Activated T-cell treated with anti-CD3 and anti-CD28 coated beads, Interleukin-2, amount 50 U/mL, for 24 hours (primary cell): ENCODE measurements at regions not wholly inside any gene's neighbourhood (a gene's known extent, or its start where the extent isn't known, plus 50 kb on each side); places are given as distances from the start of the nearest gene placed in this dataset.

ENCODE experiments used
- DNase-seq: peaks from one replicate; pipeline ENCODE4 v3.0.0-alpha.2; 2020
- H3K27ac Mint-ChIP-seq: 2 replicates; pipeline ENCODE4 v1.8.0; 2020; ENCODE audit warnings: mild to moderate bottlenecking, mixed read lengths
- H3K27me3 Mint-ChIP-seq: 2 replicates; pipeline ENCODE4 v1.8.0; 2020; ENCODE audit warnings: mixed read lengths
- H3K36me3 Mint-ChIP-seq: 2 replicates; pipeline ENCODE4 v1.8.0; 2020; ENCODE audit warnings: low read depth, mixed read lengths
- H3K4me1 Mint-ChIP-seq: 2 replicates; pipeline ENCODE4 v1.8.0; 2020; ENCODE audit warnings: low read depth, mixed read lengths
- H3K4me3 Mint-ChIP-seq: 2 replicates; pipeline ENCODE4 v1.8.0; 2020; ENCODE audit warnings: mild to moderate bottlenecking, moderate library complexity, mixed read lengths
- H3K9me3 Mint-ChIP-seq: 2 replicates; pipeline ENCODE4 v1.8.0; 2020; ENCODE audit warnings: mixed read lengths

- no peaks in the 10 kb centered on the region for H3K36me3 Mint-ChIP-seq
- H3K27ac Mint-ChIP-seq, result no peak overlapping the region
- no peak for DNase-seq
- H3K27me3 Mint-ChIP-seq, result peaks cover 7% of the 10 kb centered on the region
- H3K9me3 Mint-ChIP-seq, result no peaks in the 10 kb centered on the region
- H3K4me3 Mint-ChIP-seq, result no peak overlapping the region
- no peaks in the 10 kb centered on the region for H3K4me1 Mint-ChIP-seq
Observed at GRCh38 chr17:79153367-79154130, 78.9 kb downstream of the ENGASE start.

DNA sequence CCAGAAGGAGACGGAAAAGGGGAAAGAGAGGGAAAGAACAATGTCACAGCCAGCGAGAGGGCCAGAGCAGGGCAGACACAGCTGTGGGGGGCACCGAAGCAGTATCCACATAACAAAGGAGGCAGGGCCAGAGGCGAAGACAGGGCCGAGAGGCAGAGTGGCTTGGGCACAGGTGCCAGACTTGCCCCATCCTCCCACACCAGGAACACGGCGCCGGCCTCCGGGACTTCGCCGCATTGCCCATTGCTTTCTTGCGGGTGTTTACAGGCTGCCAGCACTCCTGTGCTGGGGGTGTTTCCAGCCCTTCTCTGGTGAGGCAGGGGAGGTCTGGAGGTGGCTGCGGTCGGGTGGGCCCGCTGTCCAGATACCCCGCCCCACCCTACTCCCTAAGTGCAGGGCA, 78.0 kb downstream of the ENGASE start:
- Mint-ChIP-seq H3K4me1 (no peaks in the 10 kb centered on the region), H3K27ac (no peak overlapping the region), H3K4me3 (no peak overlapping the region), H3K27me3 (peaks cover 7% of the 10 kb centered on the region), H3K36me3 (no peaks in the 10 kb centered on the region), H3K9me3 (no peaks in the 10 kb centered on the region)
- no peak for DNase-seq

GRCh38 chr17:79152110-79152509, 77.5 kb downstream of the ENGASE start:
- Mint-ChIP-seq H3K27ac (no peak overlapping the region), H3K4me3 (no peak overlapping the region), H3K36me3 (no peaks in the 10 kb centered on the region), H3K4me1 (no peaks in the 10 kb centered on the region), H3K9me3 (no peaks in the 10 kb centered on the region), H3K27me3 (peaks cover 7% of the 10 kb centered on the region)
- no peak for DNase-seq

DNA sequence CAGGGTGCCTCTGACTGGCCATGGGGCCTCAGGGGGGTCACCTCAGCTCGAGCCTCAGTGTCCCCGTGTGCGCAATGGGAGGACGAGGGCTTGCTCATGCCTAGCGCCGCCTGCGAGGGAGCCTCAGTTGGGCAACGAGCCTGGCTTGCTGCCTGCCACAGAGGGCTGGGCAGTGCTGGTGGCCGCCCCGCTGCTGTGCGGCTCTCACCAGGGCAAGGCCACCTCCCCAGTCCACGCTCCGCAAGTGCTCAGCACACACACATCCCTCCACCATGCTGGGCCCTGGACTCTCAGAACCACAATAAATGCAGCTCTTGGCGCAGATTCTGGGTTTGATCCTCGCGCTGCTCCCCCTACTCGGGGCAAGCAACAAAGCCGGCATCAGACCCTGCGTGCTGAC, 76.2 kb downstream of the ENGASE start:
- no peaks in the 10 kb centered on the region for H3K36me3 Mint-ChIP-seq
- H3K4me3 Mint-ChIP-seq, result no peak overlapping the region
- H3K9me3 Mint-ChIP-seq, result no peaks in the 10 kb centered on the region
- DNase-seq, result no peak
- peaks cover 7% of the 10 kb centered on the region for H3K27me3 Mint-ChIP-seq
- H3K4me1 Mint-ChIP-seq, result no peaks in the 10 kb centered on the region
- H3K27ac Mint-ChIP-seq, result no peak overlapping the region

DNA sequence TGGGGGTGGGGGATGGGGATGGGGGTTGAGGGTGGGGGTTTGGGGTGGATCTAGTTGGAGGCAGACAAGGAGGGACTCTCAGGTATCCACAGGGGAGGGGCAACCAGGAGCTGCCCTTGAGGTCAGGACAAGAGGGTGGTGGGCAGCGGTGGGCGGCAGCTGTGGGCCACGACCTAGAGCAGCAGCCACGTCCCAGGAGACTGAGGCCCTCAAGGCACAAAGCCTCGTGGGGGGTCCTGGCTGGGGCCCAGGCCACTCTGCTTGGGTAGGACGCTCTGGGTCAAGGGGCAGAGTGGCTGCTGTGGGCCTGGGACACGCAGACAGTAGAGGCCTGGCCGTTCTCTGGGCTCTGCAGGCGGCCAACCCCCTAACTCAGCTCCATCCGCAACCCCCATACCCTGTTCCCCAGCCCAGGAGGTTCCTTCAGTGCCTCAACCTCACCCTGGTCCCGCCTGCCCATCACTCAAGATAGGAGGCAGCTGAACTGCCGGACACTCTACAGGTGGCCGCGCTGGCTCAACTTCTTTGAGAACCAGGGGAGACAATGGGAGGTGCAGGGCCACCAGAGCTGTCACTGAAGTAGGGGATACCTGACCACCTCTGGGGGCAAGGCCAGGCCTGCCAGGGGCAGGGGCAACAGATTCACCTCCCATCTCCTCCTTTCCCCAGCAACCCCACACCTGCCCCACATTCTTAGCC, 75.6 kb downstream of the ENGASE start:
- Mint-ChIP-seq H3K9me3 (no peaks in the 10 kb centered on the region), H3K4me1 (no peaks in the 10 kb centered on the region), H3K27me3 (peaks cover 7% of the 10 kb centered on the region), H3K27ac (no peak overlapping the region), H3K4me3 (no peak overlapping the region), H3K36me3 (no peaks in the 10 kb centered on the region)
- DNase-seq, result no peak

GRCh38 chr17:79148584-79148983, 74.0 kb downstream of the ENGASE start:
- no peak overlapping the region for H3K4me3 Mint-ChIP-seq
- H3K36me3 Mint-ChIP-seq, result no peaks in the 10 kb centered on the region
- H3K9me3 Mint-ChIP-seq, result no peaks in the 10 kb centered on the region
- peaks cover 5% of the 10 kb centered on the region for H3K27me3 Mint-ChIP-seq
- H3K4me1 Mint-ChIP-seq, result no peaks in the 10 kb centered on the region
- H3K27ac Mint-ChIP-seq, result no peak overlapping the region
- DNase-seq, result no peak

GRCh38 chr17:79147746-79148506, 73.3 kb downstream of the ENGASE start:
- DNase-seq, result no peak
- Mint-ChIP-seq H3K4me3 (no peak overlapping the region), H3K36me3 (no peaks in the 10 kb centered on the region), H3K9me3 (no peaks in the 10 kb centered on the region), H3K27ac (no peak overlapping the region), H3K4me1 (no peaks in the 10 kb centered on the region), H3K27me3 (peaks cover 4% of the 10 kb centered on the region)

DNA sequence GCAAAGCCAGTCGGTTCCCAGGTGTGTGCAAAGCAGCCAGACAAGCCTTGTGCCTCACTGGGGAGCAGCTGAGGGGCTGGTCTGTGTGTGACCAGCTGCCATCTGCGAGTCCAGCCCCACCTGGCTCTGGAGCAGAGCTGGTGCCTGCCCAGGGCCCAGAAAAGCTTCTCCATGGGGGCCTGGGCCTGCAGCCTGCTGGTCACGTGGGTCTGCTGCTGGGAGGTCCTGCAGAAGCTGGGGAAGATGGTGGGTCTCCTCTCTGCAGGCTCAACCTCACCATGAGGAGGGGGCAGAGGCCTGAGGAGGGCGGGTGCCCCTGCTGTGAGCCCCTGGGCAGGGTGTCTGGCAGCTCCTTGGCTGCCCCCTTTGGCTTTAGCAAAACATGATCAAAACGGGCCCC, 71.9 kb downstream of the ENGASE start:
- Mint-ChIP-seq H3K9me3 (no peaks in the 10 kb centered on the region), H3K4me1 (no peaks in the 10 kb centered on the region), H3K27me3 (peaks cover 8% of the 10 kb centered on the region), H3K27ac (no peak overlapping the region), H3K4me3 (no peak overlapping the region), H3K36me3 (no peaks in the 10 kb centered on the region)
- no peak for DNase-seq

DNA sequence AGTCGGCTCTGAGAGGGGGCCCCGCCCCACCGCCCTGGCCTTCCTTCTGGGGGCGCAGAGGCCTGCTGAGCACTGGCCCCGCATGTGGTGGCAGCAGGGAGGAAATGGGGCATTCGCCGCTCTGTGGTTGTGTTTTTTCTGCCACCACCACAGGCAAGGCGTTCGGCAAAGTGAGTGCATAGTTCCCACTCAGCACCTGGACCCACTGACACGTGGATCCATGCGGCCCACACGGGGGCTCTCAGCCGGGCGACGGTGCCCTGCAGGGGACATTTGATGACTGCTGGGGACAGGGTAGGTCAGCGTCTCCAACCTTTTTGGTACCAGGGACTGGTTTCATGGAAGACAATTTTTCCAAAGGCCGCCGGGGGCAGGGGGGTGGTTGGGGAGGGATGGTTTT, 70.9 kb downstream of the ENGASE start:
- H3K4me3 Mint-ChIP-seq, result no peak overlapping the region
- no peaks in the 10 kb centered on the region for H3K9me3 Mint-ChIP-seq
- H3K36me3 Mint-ChIP-seq, result no peaks in the 10 kb centered on the region
- DNase-seq, result no peak
- no peaks in the 10 kb centered on the region for H3K4me1 Mint-ChIP-seq
- H3K27ac Mint-ChIP-seq, result no peak overlapping the region
- H3K27me3 Mint-ChIP-seq, result peaks cover 5% of the 10 kb centered on the region

DNA sequence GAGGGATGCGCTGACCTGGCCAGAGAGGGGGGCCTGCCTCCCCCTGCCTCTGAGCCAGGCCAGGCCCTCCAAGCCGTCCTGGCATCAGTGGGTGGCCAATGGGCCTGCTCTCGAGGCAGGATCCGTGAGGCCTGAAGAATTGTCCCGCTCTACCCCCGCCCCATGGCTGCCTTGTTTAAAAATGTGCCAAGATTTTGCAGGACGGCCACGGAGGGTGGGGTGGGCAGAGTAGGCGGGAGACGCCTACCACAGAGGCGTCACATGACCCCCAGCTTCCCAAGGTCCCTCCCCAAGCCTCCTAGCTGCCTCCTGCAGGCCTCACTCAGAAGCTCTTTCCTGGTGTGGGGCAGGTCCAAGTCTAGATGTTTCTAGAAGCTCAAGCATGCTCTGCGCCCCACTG, 69.5 kb downstream of the ENGASE start:
- no peak for DNase-seq
- no peak overlapping the region for H3K27ac Mint-ChIP-seq
- no peak overlapping the region for H3K4me3 Mint-ChIP-seq
- H3K36me3 Mint-ChIP-seq, result no peaks in the 10 kb centered on the region
- peaks cover 5% of the 10 kb centered on the region for H3K27me3 Mint-ChIP-seq
- no peaks in the 10 kb centered on the region for H3K4me1 Mint-ChIP-seq
- no peaks in the 10 kb centered on the region for H3K9me3 Mint-ChIP-seq

- H3K27ac Mint-ChIP-seq, result no peak overlapping the region
- H3K36me3 Mint-ChIP-seq, result no peaks in the 10 kb centered on the region
- no peak for DNase-seq
- no peak overlapping the region for H3K4me3 Mint-ChIP-seq
- H3K27me3 Mint-ChIP-seq, result peaks cover 13% of the 10 kb centered on the region
- H3K4me1 Mint-ChIP-seq, result no peaks in the 10 kb centered on the region
- peaks cover 3% of the 10 kb centered on the region for H3K9me3 Mint-ChIP-seq
Observed at GRCh38 chr17:79142375-79142774, 67.8 kb downstream of the ENGASE start.

- H3K27ac Mint-ChIP-seq, result no peak overlapping the region
- H3K4me1 Mint-ChIP-seq, result no peaks in the 10 kb centered on the region
- H3K4me3 Mint-ChIP-seq, result no peak overlapping the region
- H3K27me3 Mint-ChIP-seq, result peaks cover 18% of the 10 kb centered on the region
- H3K36me3 Mint-ChIP-seq, result no peaks in the 10 kb centered on the region
- peaks cover 3% of the 10 kb centered on the region for H3K9me3 Mint-ChIP-seq
- no peak for DNase-seq
Observed at GRCh38 chr17:79141578-79142355, 67.1 kb downstream of the ENGASE start.

- no peak overlapping the region for H3K27ac Mint-ChIP-seq
- H3K27me3 Mint-ChIP-seq, result peaks cover 26% of the 10 kb centered on the region
- H3K4me3 Mint-ChIP-seq, result no peak overlapping the region
- no peak for DNase-seq
- no peaks in the 10 kb centered on the region for H3K4me1 Mint-ChIP-seq
- peaks cover 3% of the 10 kb centered on the region for H3K9me3 Mint-ChIP-seq
- H3K36me3 Mint-ChIP-seq, result no peaks in the 10 kb centered on the region
Observed at GRCh38 chr17:79138826-79139225, 64.2 kb downstream of the ENGASE start.

DNA sequence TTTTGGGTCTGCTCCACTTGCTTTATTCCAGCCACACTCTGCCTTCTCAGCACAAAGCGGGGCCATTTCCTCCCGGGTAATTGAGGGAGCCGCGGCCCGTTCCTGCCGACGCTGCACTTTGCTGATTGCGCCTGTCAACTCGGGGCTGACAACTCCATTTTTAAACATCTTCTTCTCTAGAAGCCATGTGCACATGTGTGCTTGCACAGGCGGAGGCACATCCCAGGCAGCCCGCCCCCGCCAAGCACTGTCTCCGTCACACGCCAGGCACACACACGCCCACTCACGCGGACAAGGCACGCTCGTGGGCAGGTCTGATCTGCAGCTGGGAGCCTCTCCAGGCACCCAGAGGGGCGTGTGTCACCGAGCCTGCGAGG, 63.2 kb downstream of the ENGASE start:
- Mint-ChIP-seq H3K36me3 (no peaks in the 10 kb centered on the region), H3K4me3 (no peak overlapping the region), H3K27ac (no peak overlapping the region), H3K9me3 (peaks cover 3% of the 10 kb centered on the region), H3K27me3 (peaks cover 31% of the 10 kb centered on the region), H3K4me1 (no peaks in the 10 kb centered on the region)
- no peak for DNase-seq
